Activated CD4-positive, alpha-beta T cell treated with anti-CD3 and anti-CD28 coated beads for 48 hours (primary cell): ENCODE measurements at regions not wholly inside any gene's neighbourhood (a gene's known extent, or its start where the extent isn't known, plus 50 kb on each side); places are given as distances from the start of the nearest gene placed in this dataset.
A peak's percentile ranks its signal among the peaks of the same experiment; 100 is the strongest.

Experiments used
- DNase-seq: peaks from one replicate; pipeline ENCODE4 v3.0.0-alpha.2; 2020

DNA sequence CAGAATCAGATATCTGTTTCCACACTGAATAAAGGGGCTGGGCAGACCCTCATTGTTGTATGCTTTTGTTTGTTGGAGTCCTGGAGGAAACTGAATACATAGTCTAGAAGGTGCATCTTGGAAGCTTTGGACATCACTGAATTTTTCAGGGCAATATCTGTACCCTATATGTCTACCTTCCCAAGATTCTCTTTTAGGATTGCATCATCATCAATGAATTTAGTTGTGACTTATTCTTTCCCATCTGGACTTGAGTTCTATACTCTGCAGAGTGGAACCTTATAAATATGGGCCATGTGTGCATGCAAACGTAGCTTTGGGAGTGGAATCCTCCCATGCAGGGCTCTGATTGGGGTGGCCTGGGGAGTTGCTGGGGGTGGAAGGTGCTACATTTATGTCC lies 60.7 kb upstream of the PROKR2 start:
- DNase-seq: no peak

DNA sequence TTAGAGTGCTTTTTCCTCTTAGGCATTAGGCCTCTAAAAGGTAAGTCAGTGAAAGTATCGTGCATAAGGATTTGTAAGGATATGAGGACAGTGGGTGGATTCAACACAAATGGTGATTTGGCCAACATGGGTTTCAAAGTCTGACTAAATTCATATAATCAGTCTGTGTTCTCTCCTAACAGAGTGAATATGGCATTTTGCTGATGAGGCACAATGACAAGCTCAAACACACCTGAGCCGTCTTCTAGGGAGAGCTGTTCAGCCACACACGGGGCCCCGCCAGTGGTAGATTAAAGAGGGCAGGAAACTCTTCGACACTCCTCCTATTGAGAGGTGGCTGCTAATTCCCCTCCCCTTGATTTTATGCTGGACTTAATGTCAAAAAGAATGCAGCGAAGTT lies 59.5 kb upstream of the PROKR2 start:
- DNase-seq: no peak

DNA sequence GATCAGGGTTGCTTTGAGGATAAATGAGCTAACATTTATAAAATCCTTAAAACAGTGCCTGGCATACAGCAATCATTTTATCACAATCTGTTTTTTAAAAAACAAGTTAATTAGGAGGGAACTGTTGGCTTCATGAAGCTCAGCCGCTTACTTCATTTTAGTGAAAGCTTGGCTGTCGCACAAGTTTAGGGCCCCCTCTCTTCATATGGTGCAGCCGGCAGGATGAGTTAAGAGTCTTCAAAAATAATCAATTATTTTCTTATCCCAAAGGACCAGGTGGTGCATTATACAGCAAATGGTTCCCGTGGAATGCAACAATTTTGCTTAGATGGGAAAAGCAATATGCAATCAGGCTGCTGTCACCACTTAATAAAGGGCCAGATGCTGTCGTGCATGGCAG lies 57.4 kb upstream of the PROKR2 start:
- DNase-seq: no peak

GRCh38 chr20:5372371-5372770 lies 55.6 kb upstream of the PROKR2 start:
- no peak for DNase-seq

DNA sequence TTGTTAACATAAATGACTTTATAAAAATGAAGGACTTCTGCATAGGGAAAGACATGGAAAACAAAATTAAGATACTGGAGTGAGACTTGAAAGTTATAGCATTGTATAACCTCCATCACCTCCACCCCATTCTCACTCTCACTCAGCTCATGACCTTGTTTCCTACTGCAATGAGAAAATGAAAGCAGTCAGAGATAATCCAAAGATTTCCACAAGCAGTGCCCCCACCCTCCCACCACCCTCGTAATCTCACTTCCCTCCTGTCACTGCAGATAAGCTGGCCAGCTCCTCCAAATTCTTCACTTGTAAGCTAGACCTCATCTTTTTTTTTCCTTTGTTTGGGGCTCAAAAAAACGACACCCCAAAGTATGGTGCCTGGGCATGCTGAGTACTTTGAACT lies 52.9 kb upstream of the PROKR2 start:
- peak; percentile 23 for DNase-seq
